Glutamatergic neuron (in vitro differentiated cells): ENCODE measurements at regions not wholly inside any gene's neighbourhood (a gene's known extent, or its start where the extent isn't known, plus 50 kb on each side); places are given as distances from the start of the nearest gene placed in this dataset.
"Not testable (repeated sequence)": the region's sequence is repeated elsewhere in the genome, so short reads cannot be mapped to it uniquely, and the experiment has no call there.

ENCODE experiments used
- DNase-seq: peaks from one replicate; pipeline ENCODE4 v3.0.0; 2022
- H3K27ac Mint-ChIP-seq: one replicate; pipeline ENCODE4 v1.8.0; 2020; ENCODE audit warnings: mild to moderate bottlenecking, mixed read lengths, inconsistent platforms; ENCODE audit not compliant: unreplicated experiment
- H3K27me3 Mint-ChIP-seq: one replicate; pipeline ENCODE4 v1.8.0; 2020; ENCODE audit warnings: mild to moderate bottlenecking, moderate library complexity, mixed read lengths, inconsistent platforms; ENCODE audit not compliant: unreplicated experiment
- H3K36me3 Mint-ChIP-seq: one replicate; pipeline ENCODE4 v1.8.0; 2020; ENCODE audit warnings: mild to moderate bottlenecking, mixed read lengths, inconsistent platforms; ENCODE audit not compliant: unreplicated experiment
- H3K4me1 Mint-ChIP-seq: one replicate; pipeline ENCODE4 v1.8.0; 2020; ENCODE audit warnings: mild to moderate bottlenecking, low read depth, mixed read lengths, inconsistent platforms; ENCODE audit not compliant: unreplicated experiment
- H3K4me3 Mint-ChIP-seq: one replicate; pipeline ENCODE4 v1.8.0; 2020; ENCODE audit warnings: mild to moderate bottlenecking, mixed read lengths, inconsistent platforms; ENCODE audit not compliant: unreplicated experiment
- H3K9me3 Mint-ChIP-seq: one replicate; pipeline ENCODE4 v1.8.0; 2020; ENCODE audit warnings: mild to moderate bottlenecking, moderate library complexity, mixed read lengths, inconsistent platforms; ENCODE audit not compliant: unreplicated experiment
- CTCF ChIP-seq: fragments of 200-600 bp; sonication (generic); IDR thresholded peaks from one replicate; pipeline ENCODE4 v1.5.0; 2021; ENCODE audit not compliant: partially characterized antibody, unreplicated experiment

GRCh38 chr3:118527514-118528044 lies 507.1 kb downstream of the IGSF11 start:
- Mint-ChIP-seq H3K4me1 (no peaks in the 10 kb centered on the region), H3K4me3 (no peak overlapping the region), H3K9me3 (no peaks in the 10 kb centered on the region), H3K36me3 (no peaks in the 10 kb centered on the region), H3K27me3 (no peaks in the 10 kb centered on the region), H3K27ac (no peak overlapping the region)
- no peak for DNase-seq
- TF ChIP-seq CTCF = no peak

DNA sequence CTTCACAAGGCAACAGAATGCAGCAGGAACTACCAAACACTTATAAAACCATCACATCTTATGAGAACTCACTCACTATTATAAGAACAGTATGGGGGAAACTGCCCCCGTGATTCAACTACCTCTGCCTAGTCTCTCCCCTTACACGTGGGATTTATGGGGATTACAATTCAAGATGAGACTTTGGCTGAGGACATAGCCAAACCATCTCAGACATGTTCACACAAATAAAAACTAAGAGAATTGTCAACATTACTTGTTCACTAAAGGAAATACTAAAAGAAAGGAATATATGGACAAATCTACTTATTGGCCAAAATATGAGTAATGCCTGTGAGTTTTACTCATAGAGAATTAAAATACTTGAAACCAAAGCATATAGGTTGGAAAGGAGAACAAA lies 505.1 kb downstream of the IGSF11 start:
- Mint-ChIP-seq H3K4me1 (peaks cover 2% of the 10 kb centered on the region), H3K9me3 (no peaks in the 10 kb centered on the region), H3K27ac (no peak overlapping the region), H3K27me3 (no peaks in the 10 kb centered on the region), H3K4me3 (no peak overlapping the region), H3K36me3 (no peaks in the 10 kb centered on the region)
- no peak for DNase-seq
- no peak for TF ChIP-seq CTCF

DNA sequence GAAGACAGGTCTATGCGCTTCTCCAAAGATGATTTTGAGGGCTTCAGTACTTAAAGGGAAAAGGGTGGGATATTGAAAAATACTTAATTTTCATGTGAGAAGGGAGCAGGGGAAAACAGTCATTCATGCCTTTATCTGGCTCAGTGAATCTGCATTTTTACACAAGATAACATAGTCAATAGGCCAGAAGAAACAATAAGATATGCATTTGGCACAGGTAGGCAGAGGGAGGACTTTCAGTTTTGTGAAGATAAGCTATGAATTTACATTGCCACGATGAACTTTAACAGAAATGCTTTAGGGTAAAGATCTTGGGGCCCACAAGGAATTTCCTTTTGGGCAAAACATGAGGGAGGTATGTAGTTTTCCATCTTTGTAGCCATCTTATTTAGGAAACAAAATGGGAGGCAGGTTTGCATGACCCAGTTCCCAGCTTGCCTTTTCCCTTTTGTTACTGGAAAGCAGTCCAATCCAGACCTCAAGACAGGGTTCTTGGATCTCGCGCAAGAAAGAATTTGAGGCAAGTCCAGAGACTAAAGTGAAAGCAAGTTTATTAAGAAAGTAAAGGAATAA lies 504.2 kb downstream of the IGSF11 start:
- H3K4me3 Mint-ChIP-seq = no peak overlapping the region

GRCh38 chr3:118530927-118531356 lies 503.7 kb downstream of the IGSF11 start:
- H3K4me1 Mint-ChIP-seq, H3K27ac Mint-ChIP-seq, H3K36me3 Mint-ChIP-seq, H3K4me3 Mint-ChIP-seq, H3K27me3 Mint-ChIP-seq, DNase-seq, H3K9me3 Mint-ChIP-seq: not testable (repeated sequence)

More for the DNA sequence above, 504.2 kb downstream of the IGSF11 start:
- no peak for DNase-seq
- Mint-ChIP-seq H3K36me3 (no peaks in the 10 kb centered on the region), H3K4me1 (peaks cover 5% of the 10 kb centered on the region), H3K27ac (no peak overlapping the region), H3K27me3 (no peaks in the 10 kb centered on the region), H3K9me3 (peaks cover 3% of the 10 kb centered on the region)
- TF ChIP-seq CTCF = no peak

DNA sequence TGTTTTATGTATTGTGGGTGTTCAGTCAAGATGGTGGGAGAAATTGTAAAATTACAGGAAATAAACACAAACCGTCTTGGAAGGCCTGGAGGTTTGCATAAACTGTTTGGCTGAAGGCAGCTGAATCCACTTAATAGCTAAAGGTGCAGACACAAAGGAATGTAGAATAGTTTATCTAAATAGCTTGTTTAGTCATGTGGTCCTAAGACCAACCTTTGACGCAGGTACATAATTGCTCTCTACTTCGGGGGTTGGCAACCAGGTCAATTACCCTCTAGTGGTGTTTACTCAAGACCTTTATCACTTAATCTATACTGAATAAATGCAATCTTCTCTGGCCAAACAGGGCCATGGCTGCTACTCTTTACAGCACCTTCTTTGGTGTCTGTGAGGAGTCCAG lies 502.8 kb downstream of the IGSF11 start:
- Mint-ChIP-seq H3K36me3 (no peaks in the 10 kb centered on the region), H3K27ac (no peak overlapping the region), H3K4me1 (peaks cover 5% of the 10 kb centered on the region), H3K9me3 (peaks cover 3% of the 10 kb centered on the region), H3K4me3 (no peak overlapping the region), H3K27me3 (no peaks in the 10 kb centered on the region)
- no peak for DNase-seq
- no peak for TF ChIP-seq CTCF
